ENCODE measurements at regions not wholly inside any gene's neighbourhood (a gene's known extent, or its start where the extent isn't known, plus 50 kb on each side); places are given as distances from the start of the nearest gene placed in this dataset.

DNA sequence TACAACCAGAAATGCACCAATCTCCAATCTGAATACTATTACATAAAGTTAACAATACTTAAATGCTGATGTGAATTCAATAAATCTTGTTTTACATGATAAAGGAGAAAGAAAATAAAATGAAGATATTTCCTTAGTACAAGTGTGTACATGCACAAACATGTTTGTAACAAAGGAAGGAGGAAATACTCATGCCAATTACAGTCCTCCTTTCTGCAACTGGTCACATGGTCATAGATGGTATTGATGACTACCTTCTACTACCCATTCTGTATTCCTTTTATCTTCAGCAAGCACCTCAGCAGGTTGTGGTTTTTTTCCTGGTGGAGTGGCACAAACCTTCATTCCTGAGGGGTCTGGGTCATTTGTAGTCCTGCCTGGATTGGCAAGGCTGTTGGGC lies 214.2 kb upstream of the GUCY1A2 start:
- H2AFZ ChIP-seq (ENCODE audit: low read length) = no peak overlapping the region
- TF ChIP-seq CTCF (conservative IDR thresholded peaks at IDR 0.05; ENCODE audit: low read length) (no peak), EZH2phosphoT487 (IDR thresholded peaks at IDR 0.05; ENCODE audit: borderline replicate concordance, low read depth, low read length) (no peak)
- intact Hi-C loops (cut with micrococcal nuclease; ENCODE audit: unreplicated experiment) = no loop called here
- no peak overlapping the region for H3K4me2 ChIP-seq (ENCODE audit: low read length)
- H3K9me2 ChIP-seq (ENCODE audit: insufficient read depth, low read length) = no peaks in the 10 kb centered on the region
- ChIA-PET POLR2A (no interaction called here), CTCF (ENCODE audit: unreplicated experiment) (no interaction called here)
- DNase-seq (ENCODE audit: low spot score) = no peak
- H3K36me3 ChIP-seq (ENCODE audit: insufficient read depth, low read length) = no peaks in the 10 kb centered on the region
- no peak overlapping the region for H3K4me3 ChIP-seq (ENCODE audit: low read depth, low read length, poor library complexity, severe bottlenecking)
- H3K9me3 ChIP-seq (ENCODE audit: low read length) = no peaks in the 10 kb centered on the region
- no peaks in the 10 kb centered on the region for H3K4me1 ChIP-seq (ENCODE audit: insufficient read depth, low read length, poor library complexity, severe bottlenecking)
- no peaks in the 10 kb centered on the region for H4K20me1 ChIP-seq (ENCODE audit: insufficient read depth, low read length)
- no TSS peak for BruUV-seq (replicated peaks)
- no peak overlapping the region for H3K27ac ChIP-seq (ENCODE audit: low read depth, low read length, poor library complexity, severe bottlenecking)
- no peaks in the 10 kb centered on the region for H3K79me2 ChIP-seq (ENCODE audit: insufficient read depth, low read depth, low read length)

- no peaks in the 10 kb centered on the region for H4K20me1 ChIP-seq (ENCODE audit: insufficient read depth, low read length)
- ChIA-PET POLR2A (no interaction called here), CTCF (ENCODE audit: unreplicated experiment) (no interaction called here)
- no peaks in the 10 kb centered on the region for H3K9me2 ChIP-seq (ENCODE audit: insufficient read depth, low read length)
- no peaks in the 10 kb centered on the region for H3K9me3 ChIP-seq (ENCODE audit: low read length)
- no peak overlapping the region for H2AFZ ChIP-seq (ENCODE audit: low read length)
- DNase-seq (ENCODE audit: low spot score) = no peak
- no peaks in the 10 kb centered on the region for H3K79me2 ChIP-seq (ENCODE audit: insufficient read depth, low read depth, low read length)
- no peak overlapping the region for H3K4me2 ChIP-seq (ENCODE audit: low read length)
- H3K4me3 ChIP-seq (ENCODE audit: low read depth, low read length, poor library complexity, severe bottlenecking) = no peak overlapping the region
- no peaks in the 10 kb centered on the region for H3K4me1 ChIP-seq (ENCODE audit: insufficient read depth, low read length, poor library complexity, severe bottlenecking)
- BruUV-seq (replicated peaks) = no TSS peak
- H3K36me3 ChIP-seq (ENCODE audit: insufficient read depth, low read length) = no peaks in the 10 kb centered on the region
- no peak overlapping the region for H3K27ac ChIP-seq (ENCODE audit: low read depth, low read length, poor library complexity, severe bottlenecking)
- intact Hi-C loops (cut with micrococcal nuclease; ENCODE audit: unreplicated experiment) = no loop called here
- TF ChIP-seq CTCF (conservative IDR thresholded peaks at IDR 0.05; ENCODE audit: low read length) (no peak), EZH2phosphoT487 (IDR thresholded peaks at IDR 0.05; ENCODE audit: borderline replicate concordance, low read depth, low read length) (no peak)
These were observed 206.6 kb upstream of the GUCY1A2 start for GRCh38 chr11:107224836-107225235.

- Histone ChIP-seq H2AFZ (ENCODE audit: low read length) (no peak overlapping the region), H4K20me1 (ENCODE audit: insufficient read depth, low read length) (no peaks in the 10 kb centered on the region), H3K9me2 (ENCODE audit: insufficient read depth, low read length) (no peaks in the 10 kb centered on the region), H3K79me2 (ENCODE audit: insufficient read depth, low read depth, low read length) (no peaks in the 10 kb centered on the region), H3K9me3 (ENCODE audit: low read length) (no peaks in the 10 kb centered on the region), H3K27ac (ENCODE audit: low read depth, low read length, poor library complexity, severe bottlenecking) (no peak overlapping the region), H3K36me3 (ENCODE audit: insufficient read depth, low read length) (no peaks in the 10 kb centered on the region), H3K4me3 (ENCODE audit: low read depth, low read length, poor library complexity, severe bottlenecking) (no peak overlapping the region), H3K4me2 (ENCODE audit: low read length) (no peak overlapping the region), H3K4me1 (ENCODE audit: insufficient read depth, low read length, poor library complexity, severe bottlenecking) (no peaks in the 10 kb centered on the region)
- no peak for DNase-seq (ENCODE audit: low spot score)
- TF ChIP-seq EZH2phosphoT487 (IDR thresholded peaks at IDR 0.05; ENCODE audit: borderline replicate concordance, low read depth, low read length) (no peak), CTCF (conservative IDR thresholded peaks at IDR 0.05; ENCODE audit: low read length) (no peak)
- POLR2A ChIA-PET = no interaction called here
- intact Hi-C loops (cut with micrococcal nuclease; ENCODE audit: unreplicated experiment) = no loop called here
- CTCF ChIA-PET (ENCODE audit: unreplicated experiment) = no interaction called here
- no TSS peak for BruUV-seq (replicated peaks)
These were observed 204.7 kb upstream of the GUCY1A2 start for GRCh38 chr11:107222916-107223460.
